ENCODE measurements at regions not wholly inside any gene's neighbourhood (a gene's known extent, or its start where the extent isn't known, plus 50 kb on each side); places are given as distances from the start of the nearest gene placed in this dataset.

DNA sequence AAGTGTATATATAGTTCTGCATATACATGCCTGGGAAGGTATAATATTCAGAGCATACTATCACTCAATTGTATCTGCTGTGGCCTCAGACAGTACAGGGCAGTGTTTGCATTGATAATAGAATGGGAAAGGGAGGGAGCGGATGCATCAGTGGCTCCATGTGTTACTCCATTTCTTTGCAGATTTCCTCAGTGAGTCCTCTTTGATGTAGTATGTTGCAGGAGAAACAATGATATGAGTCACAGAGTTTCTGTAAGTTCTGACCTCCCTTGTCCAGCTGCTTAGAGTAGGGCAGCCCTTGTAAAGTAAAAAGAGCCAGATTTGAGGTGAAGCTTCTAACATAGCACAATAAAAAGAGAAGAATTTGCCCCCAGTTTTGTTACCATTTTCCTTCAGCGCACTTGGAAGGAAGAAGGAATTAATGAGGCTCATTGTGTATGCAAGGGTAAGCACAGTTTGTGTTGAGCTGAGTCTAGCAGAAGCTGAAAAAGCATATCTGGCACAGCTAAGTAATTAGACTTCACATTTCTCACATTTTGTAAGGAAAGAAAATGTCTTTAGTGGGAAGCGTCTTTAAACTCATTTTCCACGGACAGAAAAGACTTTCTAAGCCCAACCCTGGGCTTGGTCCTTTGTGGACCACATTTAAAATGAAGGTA is 555.8 kb upstream of the IL12A start:
- 87 to 92% methylated on average over 4 of the region's 4 CpGs for WGBS, 2 donors
- ATAC-seq (ENCODE audit: low FRiP score in 2 of 2): no peak
- Histone ChIP-seq H3K27ac (no peak overlapping the region), H3K36me3 (no peaks in the 10 kb centered on the region), H3K4me3 (no peak overlapping the region), H3K9me3 (no peaks in the 10 kb centered on the region), H3K27me3 (no peaks in the 10 kb centered on the region), H3K4me1 (no peaks in the 10 kb centered on the region)
- no peak for DNase-seq
- TF ChIP-seq, protein P1, sequence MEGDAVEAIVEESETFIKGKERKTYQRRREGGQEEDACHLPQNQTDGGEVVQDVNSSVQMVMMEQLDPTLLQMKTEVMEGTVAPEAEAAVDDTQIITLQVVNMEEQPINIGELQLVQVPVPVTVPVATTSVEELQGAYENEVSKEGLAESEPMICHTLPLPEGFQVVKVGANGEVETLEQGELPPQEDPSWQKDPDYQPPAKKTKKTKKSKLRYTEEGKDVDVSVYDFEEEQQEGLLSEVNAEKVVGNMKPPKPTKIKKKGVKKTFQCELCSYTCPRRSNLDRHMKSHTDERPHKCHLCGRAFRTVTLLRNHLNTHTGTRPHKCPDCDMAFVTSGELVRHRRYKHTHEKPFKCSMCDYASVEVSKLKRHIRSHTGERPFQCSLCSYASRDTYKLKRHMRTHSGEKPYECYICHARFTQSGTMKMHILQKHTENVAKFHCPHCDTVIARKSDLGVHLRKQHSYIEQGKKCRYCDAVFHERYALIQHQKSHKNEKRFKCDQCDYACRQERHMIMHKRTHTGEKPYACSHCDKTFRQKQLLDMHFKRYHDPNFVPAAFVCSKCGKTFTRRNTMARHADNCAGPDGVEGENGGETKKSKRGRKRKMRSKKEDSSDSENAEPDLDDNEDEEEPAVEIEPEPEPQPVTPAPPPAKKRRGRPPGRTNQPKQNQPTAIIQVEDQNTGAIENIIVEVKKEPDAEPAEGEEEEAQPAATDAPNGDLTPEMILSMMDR (IDR thresholded peaks at IDR 0.05): no peak
- TF ChIP-seq EP300 (IDR thresholded peaks at IDR 0.05): no peak
- no peak for TF ChIP-seq POLR2AphosphoS5 (IDR thresholded peaks at IDR 0.05)
- TF ChIP-seq POLR2A (IDR thresholded peaks at IDR 0.05): no peak

- Histone ChIP-seq H3K27ac (no peak overlapping the region), H3K36me3 (no peaks in the 10 kb centered on the region), H3K4me3 (no peak overlapping the region), H3K27me3 (no peaks in the 10 kb centered on the region), H3K9me3 (no peaks in the 10 kb centered on the region), H3K4me1 (no peaks in the 10 kb centered on the region)
- ATAC-seq (ENCODE audit: low FRiP score in 2 of 2) (no peak), DNase-seq (no peak)
- WGBS, 2 donors: 89 to 90% methylated on average over 4 of the region's 4 CpGs
- no peak for TF ChIP-seq POLR2AphosphoS5 (IDR thresholded peaks at IDR 0.05)
- TF ChIP-seq EP300 (IDR thresholded peaks at IDR 0.05): no peak
- TF ChIP-seq POLR2A (IDR thresholded peaks at IDR 0.05): no peak
- TF ChIP-seq, protein P1 (IDR thresholded peaks at IDR 0.05): no peak
Observed at GRCh38 chr3:159439346-159439745, 549.3 kb upstream of the IL12A start.

DNA sequence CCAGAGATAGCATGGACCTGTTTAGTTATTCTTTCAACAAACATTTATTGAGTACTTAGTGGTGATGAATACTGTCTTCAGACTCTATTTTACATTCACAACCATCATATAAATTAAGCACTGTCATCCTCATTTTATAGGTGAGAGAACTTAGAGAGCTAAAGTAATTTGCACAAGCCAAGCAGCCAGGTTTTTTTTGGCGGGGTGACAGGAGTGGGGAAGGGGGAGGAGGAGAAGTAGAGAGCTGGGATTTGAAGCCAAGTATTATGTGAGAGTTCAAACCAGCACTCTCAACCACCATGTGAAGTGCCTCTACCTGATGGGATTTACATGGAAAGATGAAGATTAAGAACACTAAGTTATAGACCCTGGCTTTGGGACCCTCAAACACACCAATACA is 547.4 kb upstream of the IL12A start:
- Histone ChIP-seq H3K4me1 (no peaks in the 10 kb centered on the region), H3K4me3 (no peak overlapping the region), H3K27ac (no peak overlapping the region), H3K27me3 (no peaks in the 10 kb centered on the region), H3K9me3 (no peaks in the 10 kb centered on the region), H3K36me3 (no peaks in the 10 kb centered on the region)
- ATAC-seq (ENCODE audit: low FRiP score in 2 of 2) (no peak), DNase-seq (no peak)
- TF ChIP-seq POLR2A (IDR thresholded peaks at IDR 0.05) (no peak), EP300 (IDR thresholded peaks at IDR 0.05) (no peak), POLR2AphosphoS5 (IDR thresholded peaks at IDR 0.05) (no peak)
- TF ChIP-seq, protein P1 (IDR thresholded peaks at IDR 0.05): no peak
- WGBS, 2 donors: 23 to 76% methylated on average over 1 of the region's 1 CpG

GRCh38 chr3:159443266-159443665 is 545.4 kb upstream of the IL12A start:
- 91 to 93% methylated on average over 5 of the region's 5 CpGs for WGBS, 2 donors

More at GRCh38 chr3:159443266-159443665, 545.4 kb upstream of the IL12A start:
- TF ChIP-seq, protein P1 (IDR thresholded peaks at IDR 0.05): no peak
- no peak for TF ChIP-seq EP300 (IDR thresholded peaks at IDR 0.05)
- no peak for TF ChIP-seq POLR2A (IDR thresholded peaks at IDR 0.05)
- no peak for TF ChIP-seq POLR2AphosphoS5 (IDR thresholded peaks at IDR 0.05)
- H3K36me3 ChIP-seq: no peaks in the 10 kb centered on the region
- H3K9me3 ChIP-seq: no peaks in the 10 kb centered on the region
- H3K27me3 ChIP-seq: no peaks in the 10 kb centered on the region
- no peak for DNase-seq
- H3K27ac ChIP-seq: no peak overlapping the region
- no peak overlapping the region for H3K4me3 ChIP-seq
- no peak for ATAC-seq (ENCODE audit: low FRiP score in 2 of 2)
- no peaks in the 10 kb centered on the region for H3K4me1 ChIP-seq
